WTC11 (cell line): ENCODE measurements at regions not wholly inside any gene's neighbourhood (a gene's known extent, or its start where the extent isn't known, plus 50 kb on each side); places are given as distances from the start of the nearest gene placed in this dataset.

Experiments
- ATAC-seq: fragments of 200-7000 bp; cut with Tn5 transposase; 2 replicates; pipeline ENCODE4 v1.10.0; 2021; ENCODE audit warnings: mild to moderate bottlenecking, moderate library complexity
- CTCF ChIA-PET: fragments of 300-600 bp; sonication (Branson Sonifier 250); formaldehyde crosslinking; loops from one replicate; lab custom pipeline; 2021; ENCODE audit warnings: antibody characterized with exemption; lab: Charles Lee
- POLR2A ChIA-PET: fragments of 350-600 bp; sonication (Branson Sonifier 250); formaldehyde crosslinking; loops from one replicate; lab custom pipeline; 2021; ENCODE audit warnings: antibody characterized with exemption; lab: Charles Lee
- DNase-seq: peaks from one replicate; pipeline ENCODE4 v3.0.0; 2021; ENCODE audit warnings: low spot score
- H3K27ac Mint-ChIP-seq: 2 replicates; pipeline ENCODE4 v1.8.0; 2021; ENCODE audit warnings: mixed read lengths
- H3K27me3 Mint-ChIP-seq: 2 replicates; pipeline ENCODE4 v1.8.0; 2021; ENCODE audit warnings: low read depth, mild to moderate bottlenecking, moderate library complexity, mixed read lengths
- H3K36me3 Mint-ChIP-seq: 2 replicates; pipeline ENCODE4 v1.8.0; 2021; ENCODE audit warnings: mixed read lengths
- H3K4me1 Mint-ChIP-seq: 2 replicates; pipeline ENCODE4 v1.8.0; 2022; ENCODE audit warnings: mixed read lengths
- H3K4me3 Mint-ChIP-seq: 2 replicates; pipeline ENCODE4 v1.8.0; 2021; ENCODE audit warnings: mild to moderate bottlenecking, moderate library complexity, mixed read lengths
- H3K9me3 Mint-ChIP-seq: 2 replicates; pipeline ENCODE4 v1.8.0; 2021; ENCODE audit warnings: mixed read lengths
- ARID4B ChIP-seq: sonication (generic); formaldehyde crosslinking; IDR thresholded peaks from 2 replicates; pipeline ENCODE4 v1.8.0; 2023; ENCODE audit warnings: missing genetic modification reagents, mild to moderate bottlenecking, borderline replicate concordance
- ATF1 ChIP-seq: sonication (generic); formaldehyde crosslinking; IDR thresholded peaks from 2 replicates; pipeline ENCODE4 v1.8.1; 2023; ENCODE audit warnings: mild to moderate bottlenecking, moderate library complexity, missing genetic modification reagents
- CBFB ChIP-seq: sonication (generic); formaldehyde crosslinking; IDR thresholded peaks from 2 replicates; pipeline ENCODE4 v1.8.1; 2022; ENCODE audit warnings: mild to moderate bottlenecking, low read depth, missing genetic modification reagents
- CTCF ChIP-seq: fragments of 200-600 bp; IDR thresholded peaks from 2 replicates; pipeline ENCODE4 v1.8.0; 2022; ENCODE audit warnings: antibody characterized with exemption
- E2F1 ChIP-seq: sonication (generic); formaldehyde crosslinking; IDR thresholded peaks from 2 replicates; pipeline ENCODE4 v1.8.0; 2022; ENCODE audit warnings: mild to moderate bottlenecking, missing genetic modification reagents
- E2F4 ChIP-seq: sonication (generic); formaldehyde crosslinking; IDR thresholded peaks from 2 replicates; pipeline ENCODE4 v1.8.1; 2022; ENCODE audit warnings: low read depth, mild to moderate bottlenecking, moderate library complexity, missing genetic modification reagents, borderline replicate concordance
- FOXJ3 ChIP-seq: sonication (generic); formaldehyde crosslinking; IDR thresholded peaks from 2 replicates; pipeline ENCODE4 v1.9.0; 2021; ENCODE audit warnings: missing genetic modification reagents, mild to moderate bottlenecking, borderline replicate concordance
- IRF1 ChIP-seq: sonication (generic); formaldehyde crosslinking; IDR thresholded peaks from 2 replicates; pipeline ENCODE4 v1.8.0; 2023; ENCODE audit warnings: missing genetic modification reagents
- NR3C1 ChIP-seq: sonication (generic); formaldehyde crosslinking; conservative IDR thresholded peaks from 2 replicates; pipeline ENCODE4 v1.8.1; 2023; ENCODE audit warnings: low read depth, mild to moderate bottlenecking, missing genetic modification reagents
- STAT6 ChIP-seq: sonication (generic); formaldehyde crosslinking; conservative IDR thresholded peaks from 2 replicates; pipeline ENCODE4 v1.8.1; 2023; ENCODE audit warnings: mild to moderate bottlenecking, low read depth, missing genetic modification reagents, moderate library complexity
- TEAD4 ChIP-seq: sonication (generic); formaldehyde crosslinking; IDR thresholded peaks from 2 replicates; pipeline ENCODE4 v1.8.0; 2022; ENCODE audit warnings: mild to moderate bottlenecking, missing genetic modification reagents
- TP53 ChIP-seq: sonication (generic); formaldehyde crosslinking; IDR thresholded peaks from 2 replicates; pipeline ENCODE4 v1.8.1; 2023; ENCODE audit warnings: mild to moderate bottlenecking, missing genetic modification reagents
- ZNF121 ChIP-seq: sonication (generic); formaldehyde crosslinking; IDR thresholded peaks from 2 replicates; pipeline ENCODE4 v1.8.0; 2023; ENCODE audit warnings: missing genetic modification reagents
- ZNF138 ChIP-seq: sonication (generic); formaldehyde crosslinking; conservative IDR thresholded peaks from 2 replicates; pipeline ENCODE4 v1.8.1; 2022; ENCODE audit warnings: mild to moderate bottlenecking, moderate library complexity, missing genetic modification reagents
- ZNF512 ChIP-seq: sonication (generic); formaldehyde crosslinking; IDR thresholded peaks from 2 replicates; pipeline ENCODE4 v1.8.1; 2022; ENCODE audit warnings: missing genetic modification reagents, borderline replicate concordance
- ZNF532 ChIP-seq: fragments of 250-450 bp; sonication (Bioruptor Pico); IDR thresholded peaks from 2 replicates; pipeline ENCODE4 v1.9.0; 2021; ENCODE audit warnings: mild to moderate bottlenecking, borderline replicate concordance
- ZNF671 ChIP-seq: fragments of 250-450 bp; sonication (Bioruptor Pico); IDR thresholded peaks from 2 replicates; pipeline ENCODE4 v1.8.0; 2021; ENCODE audit warnings: mild to moderate bottlenecking
- ZSCAN18 ChIP-seq: fragments of 250-450 bp; sonication (Bioruptor Pico); IDR thresholded peaks from 2 replicates; pipeline ENCODE4 v2.1.2; 2022; ENCODE audit warnings: mild to moderate bottlenecking, moderate library complexity

GRCh38 chr1:189880135-189880534, 597.5 kb downstream of the BRINP3 start:
- ChIA-PET CTCF (no interaction called here), POLR2A (no interaction called here)
- Mint-ChIP-seq H3K9me3 (0 out of 2 replicates have a peak, but pooled peaks cover 7% of the 10 kb centered on the region), H3K27ac (no peak overlapping the region), H3K4me1 (no peaks in the 10 kb centered on the region), H3K4me3 (no peak overlapping the region), H3K27me3 (no peaks in the 10 kb centered on the region), H3K36me3 (no peaks in the 10 kb centered on the region)
- no peak for ATAC-seq
- DNase-seq, result no peak
- TF ChIP-seq ZNF138 (CRISPR knock-in tag) (no peak), CTCF (no peak), ZNF532 (CRISPR knock-in tag) (no peak), ZSCAN18 (CRISPR knock-in tag) (no peak), ZNF121 (CRISPR knock-in tag) (no peak), STAT6 (CRISPR knock-in tag) (no peak), ATF1 (no peak), ZNF671 (no peak), TEAD4 (CRISPR knock-in tag) (no peak), ARID4B (CRISPR knock-in tag) (no peak), FOXJ3 (CRISPR knock-in tag) (no peak), ZNF512 (CRISPR knock-in tag) (no peak), CBFB (no peak), E2F1 (CRISPR knock-in tag) (no peak), E2F4 (no peak), TP53 (CRISPR knock-in tag) (no peak), IRF1 (CRISPR knock-in tag) (no peak), NR3C1 (CRISPR knock-in tag) (no peak)
